Activated CD8-positive, alpha-beta memory T cell treated with anti-CD3 and anti-CD28 coated beads for 4 hours (primary cell): ENCODE measurements at regions not wholly inside any gene's neighbourhood (a gene's known extent, or its start where the extent isn't known, plus 50 kb on each side); places are given as distances from the start of the nearest gene placed in this dataset.
"Not testable (repeated sequence)": the region's sequence is repeated elsewhere in the genome, so short reads cannot be mapped to it uniquely, and the experiment has no call there.

Experiments used
- DNase-seq, 2 donors: peaks; one replicate each; pipeline ENCODE4 v3.0.0-alpha.2; 2020; ENCODE audit warnings: low read depth in 2 of 2

GRCh38 chr3:20820872-20821271 is 634.9 kb upstream of the SGO1 start:
- not testable (repeated sequence) for DNase-seq

DNA sequence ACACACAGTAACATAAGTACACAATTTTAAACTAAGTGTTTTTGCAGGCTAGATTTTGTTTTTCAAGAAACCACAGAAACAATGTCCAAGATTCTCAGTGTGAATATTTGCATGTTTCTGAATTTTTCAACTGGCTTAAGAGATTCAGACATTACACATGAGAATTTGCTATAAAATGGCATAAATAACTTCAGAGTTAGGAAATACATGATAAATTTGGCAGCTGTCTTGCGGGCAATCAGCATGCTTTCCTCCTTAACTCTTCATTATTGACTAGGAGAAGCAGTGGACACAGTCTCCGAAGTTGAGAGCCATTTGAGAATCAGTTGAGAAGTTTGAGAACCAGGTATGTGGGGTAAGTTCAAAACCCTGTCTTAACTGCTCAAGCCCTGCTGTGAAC is 625.6 kb upstream of the SGO1 start:
- no peak for DNase-seq

- no peak for DNase-seq
Observed at GRCh38 chr3:20811006-20811405, 625.0 kb upstream of the SGO1 start.

DNA sequence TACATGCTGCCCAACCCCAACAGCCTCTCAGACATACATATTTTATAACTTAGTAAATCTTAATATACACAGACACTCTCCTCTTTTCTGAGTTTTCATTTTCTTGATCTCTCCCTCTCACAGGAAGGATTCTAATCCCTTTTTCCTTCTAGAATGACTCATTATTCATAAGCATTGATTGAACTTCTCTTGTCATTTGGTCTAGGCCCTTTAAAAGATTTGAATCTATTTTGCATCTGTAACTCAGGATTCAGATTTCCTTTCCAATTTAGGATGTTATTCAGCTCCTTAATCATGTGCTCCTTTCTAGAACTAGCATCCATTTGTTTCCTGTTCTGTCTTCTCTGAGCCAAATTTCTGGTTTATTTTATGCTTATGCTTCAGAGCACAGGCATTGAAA is 624.5 kb upstream of the SGO1 start:
- no peak for DNase-seq

GRCh38 chr3:20809356-20809755 is 623.4 kb upstream of the SGO1 start:
- no peak for DNase-seq

DNA sequence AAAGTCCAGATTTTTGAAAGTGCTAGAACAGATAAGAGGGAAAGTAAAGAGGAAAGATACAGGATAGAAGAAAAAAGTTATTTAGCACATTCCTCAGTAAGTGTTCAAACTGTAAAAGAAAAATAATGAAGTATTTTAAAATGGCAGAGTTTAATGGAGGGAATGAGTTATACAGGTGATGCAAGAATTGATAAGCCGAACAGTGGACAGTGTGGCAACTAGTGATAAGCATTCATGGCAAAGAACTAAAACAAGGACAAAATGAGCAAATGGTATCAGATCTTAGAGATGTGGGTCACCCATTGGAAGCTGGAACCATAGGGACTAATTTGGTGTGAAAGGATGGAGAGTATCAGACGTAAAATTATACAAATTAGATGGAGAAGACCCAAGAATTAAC is 622.9 kb upstream of the SGO1 start:
- DNase-seq, result no peak

DNA sequence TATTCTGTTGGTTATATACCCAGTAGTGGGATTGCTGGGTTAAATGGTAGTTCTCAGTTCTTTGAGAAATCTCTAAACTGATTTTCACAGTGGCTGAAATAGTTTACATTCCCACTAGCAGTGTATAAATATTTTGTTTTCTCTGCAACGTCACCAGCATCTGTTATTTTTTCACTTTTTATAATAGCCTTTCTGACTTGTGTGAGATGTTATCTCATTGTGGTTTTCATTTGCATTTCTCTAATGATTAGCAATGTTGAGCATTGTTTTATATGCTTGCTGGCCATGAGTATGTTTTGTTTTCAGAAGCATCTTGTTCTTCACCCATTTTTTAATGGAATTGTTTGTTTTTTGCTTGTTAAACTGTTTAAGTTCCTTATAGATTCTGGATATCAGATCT is 612.7 kb upstream of the SGO1 start:
- no peak for DNase-seq

GRCh38 chr3:20787005-20787404 is 601.0 kb upstream of the SGO1 start:
- no peak for DNase-seq

GRCh38 chr3:20776692-20777091 is 590.7 kb upstream of the SGO1 start:
- no peak for DNase-seq

- DNase-seq, result no peak
Observed at GRCh38 chr3:20776286-20776685, 590.3 kb upstream of the SGO1 start.

DNA sequence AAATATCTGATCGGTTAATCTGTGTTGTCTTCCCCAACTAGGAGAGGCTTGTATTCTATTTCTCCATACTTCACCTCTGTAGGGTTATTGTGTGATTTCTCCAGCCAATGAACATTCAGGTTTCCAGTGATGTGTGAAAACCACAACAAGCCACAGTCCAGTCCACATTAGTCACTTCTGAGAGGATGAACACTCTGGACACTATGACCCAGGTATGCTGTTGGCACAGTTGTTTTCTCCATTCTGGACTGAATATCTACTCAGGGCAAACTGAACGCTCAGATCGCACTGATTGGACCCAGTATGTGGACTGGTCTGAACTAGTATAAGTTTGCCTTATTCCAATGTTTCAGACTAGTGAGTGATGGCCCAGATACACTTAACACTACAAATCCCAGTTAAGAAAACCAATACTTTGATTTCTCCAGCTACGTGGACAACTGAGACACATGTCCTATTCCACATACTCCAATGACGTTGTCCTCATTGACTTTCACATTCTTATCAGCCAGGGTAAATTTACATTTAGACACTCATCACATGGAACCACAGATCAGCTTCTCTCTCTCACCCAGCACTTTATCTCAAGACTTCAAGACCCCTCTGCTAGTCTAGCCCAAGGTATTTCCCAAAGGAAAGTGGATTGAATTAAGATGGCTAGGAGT is 587.4 kb upstream of the SGO1 start:
- DNase-seq, result no peak

- DNase-seq, result no peak
Observed at GRCh38 chr3:20772869-20773268, 586.9 kb upstream of the SGO1 start.

- DNase-seq, result no peak
Observed at GRCh38 chr3:20769430-20769829, 583.4 kb upstream of the SGO1 start.

GRCh38 chr3:20760981-20761380 is 575.0 kb upstream of the SGO1 start:
- DNase-seq, result no peak

DNA sequence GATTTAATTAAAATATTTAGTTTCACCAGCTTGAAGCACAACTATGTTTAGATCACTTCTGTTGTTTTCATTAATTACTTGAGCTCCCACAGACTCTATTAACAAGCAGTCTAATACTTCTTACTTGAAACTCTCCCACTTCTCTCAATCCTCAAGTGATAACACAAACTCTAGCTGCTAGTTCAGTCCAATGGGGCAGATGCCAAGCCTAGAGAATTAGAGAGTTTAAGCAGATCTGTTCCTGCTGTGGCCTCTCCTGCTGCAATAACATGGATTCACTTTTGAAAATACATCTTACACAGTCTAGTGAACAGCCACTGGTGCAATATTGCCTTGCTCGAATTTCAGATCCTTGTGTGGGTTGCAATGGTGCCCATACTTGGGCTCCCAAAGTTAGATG is 566.4 kb upstream of the SGO1 start:
- no peak for DNase-seq

GRCh38 chr3:20751296-20751695 is 565.3 kb upstream of the SGO1 start:
- DNase-seq, result no peak

DNA sequence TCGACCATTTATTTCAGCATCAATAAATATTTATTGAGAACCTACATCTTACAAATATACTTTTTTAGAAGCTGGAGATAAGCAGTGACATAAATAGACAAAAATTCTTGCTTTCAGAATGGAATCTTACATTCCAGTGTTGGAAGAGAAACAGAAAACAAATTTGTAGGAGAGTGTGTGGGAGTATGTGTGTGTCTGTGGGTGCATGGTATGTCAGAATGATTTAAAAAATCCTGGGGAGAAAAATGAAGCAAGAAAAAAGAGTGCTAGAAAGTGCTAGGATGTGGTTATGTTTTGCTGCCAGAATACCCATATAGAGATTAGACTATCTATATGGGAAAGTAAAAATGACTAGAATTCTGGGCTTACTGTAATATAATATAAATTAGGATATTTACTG is 561.7 kb upstream of the SGO1 start:
- DNase-seq, result no peak

DNA sequence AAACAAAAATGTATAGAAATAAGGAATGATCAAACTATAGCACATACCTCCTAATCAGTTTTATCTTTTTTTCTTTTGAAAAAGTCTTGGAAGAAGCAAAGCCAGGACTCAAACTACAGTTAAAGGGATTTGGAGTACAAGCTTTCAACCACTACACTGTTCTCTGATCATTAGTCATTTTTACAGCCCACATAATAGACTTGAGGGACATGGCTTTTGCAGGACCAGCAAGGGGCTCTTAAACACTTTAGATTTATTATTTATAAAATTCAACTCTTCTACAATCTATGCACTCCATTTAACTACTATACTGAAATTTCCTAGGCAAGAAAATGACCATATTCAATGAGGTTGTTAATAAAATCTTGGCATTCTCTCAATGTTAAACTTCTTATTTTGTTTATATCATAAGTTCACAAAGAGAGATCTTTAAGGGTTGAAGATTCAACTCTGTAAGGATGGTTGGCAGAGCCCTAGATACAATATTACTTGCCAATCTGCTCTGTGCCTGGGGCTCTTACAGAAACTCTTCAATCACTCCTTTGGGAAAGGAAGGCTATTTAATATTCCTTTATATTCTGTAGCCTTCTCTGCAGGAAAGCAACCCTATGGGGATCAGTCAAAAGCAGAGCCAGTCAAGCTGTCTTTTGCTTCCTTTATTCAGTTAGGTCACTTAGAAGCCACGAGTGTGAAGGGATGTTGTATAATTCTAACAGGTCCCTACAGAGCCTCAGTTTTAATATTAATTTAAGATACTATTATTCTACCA is 557.7 kb upstream of the SGO1 start:
- no peak for DNase-seq

GRCh38 chr3:20742903-20743552 is 557.0 kb upstream of the SGO1 start:
- DNase-seq, result no peak

GRCh38 chr3:20741381-20741780 is 555.4 kb upstream of the SGO1 start:
- DNase-seq, result no peak

GRCh38 chr3:20739814-20740213 is 553.8 kb upstream of the SGO1 start:
- DNase-seq, result no peak

GRCh38 chr3:20736287-20736852 is 550.4 kb upstream of the SGO1 start:
- no peak for DNase-seq

GRCh38 chr3:20729185-20729584 is 543.2 kb upstream of the SGO1 start:
- DNase-seq, result no peak
